SK-N-DZ (cell line): ENCODE measurements at regions not wholly inside any gene's neighbourhood (a gene's known extent, or its start where the extent isn't known, plus 50 kb on each side); places are given as distances from the start of the nearest gene placed in this dataset.

Experiments used
- DNase-seq: peaks from one replicate; pipeline ENCODE4 v3.0.0-alpha.2; 2015; ENCODE audit warnings: low spot score

DNA sequence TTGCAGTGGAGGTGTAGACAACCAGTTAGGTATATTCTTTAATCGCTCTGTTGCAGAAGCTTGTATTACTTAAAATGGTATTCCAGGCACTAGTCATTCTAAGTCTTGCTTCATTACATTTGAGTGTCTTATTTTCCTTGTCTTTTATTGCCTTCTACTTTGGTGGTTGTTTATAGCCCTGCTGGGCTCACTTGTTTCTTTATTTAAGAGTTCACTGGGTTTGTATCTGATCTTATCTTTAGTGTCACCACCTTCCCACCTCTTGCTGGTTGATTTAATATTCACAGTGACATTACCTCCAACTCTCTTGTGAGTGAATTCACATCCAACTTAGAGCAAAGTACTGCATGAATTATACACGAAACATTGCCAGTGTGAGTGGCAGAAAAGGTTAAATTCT, 83.6 kb upstream of the BNC2 start:
- DNase-seq: no peak

DNA sequence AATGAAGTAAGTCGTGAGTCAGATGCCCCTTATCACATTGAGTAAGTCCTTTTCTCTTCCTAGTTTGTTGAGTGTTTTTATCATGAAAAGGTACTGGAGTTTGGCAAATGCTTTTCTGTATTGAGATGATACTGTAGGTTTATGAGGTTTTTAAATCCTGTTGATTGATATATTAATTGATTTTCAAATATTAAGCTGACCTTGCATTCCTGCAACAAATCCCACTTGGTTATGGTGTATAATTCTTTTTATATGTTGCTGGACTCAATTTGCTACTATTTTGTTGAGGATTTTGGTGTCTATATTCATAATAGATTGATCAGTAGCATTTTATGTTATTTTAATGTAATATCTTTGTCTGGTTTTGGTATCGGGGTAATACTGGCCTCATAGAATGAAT, 81.0 kb upstream of the BNC2 start:
- no peak for DNase-seq

DNA sequence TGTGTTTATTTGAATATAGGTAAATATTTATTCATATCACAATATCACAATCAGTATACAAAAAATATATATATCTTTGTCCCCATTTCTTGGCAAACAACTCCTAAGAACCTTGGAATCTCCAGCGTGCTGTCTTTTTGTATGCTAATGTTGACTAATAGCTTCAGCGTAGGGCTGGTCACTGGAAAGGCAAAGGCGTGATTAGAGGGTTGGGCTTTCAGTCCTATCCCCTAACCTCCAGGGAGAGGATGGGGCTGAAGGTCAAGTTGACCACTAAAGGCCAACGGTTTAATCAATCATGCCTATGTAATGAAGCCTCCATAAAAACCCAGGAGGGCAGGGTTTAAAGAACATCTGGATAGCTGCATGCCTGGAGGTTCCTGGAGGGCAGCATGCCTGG, 79.6 kb upstream of the BNC2 start:
- no peak for DNase-seq

DNA sequence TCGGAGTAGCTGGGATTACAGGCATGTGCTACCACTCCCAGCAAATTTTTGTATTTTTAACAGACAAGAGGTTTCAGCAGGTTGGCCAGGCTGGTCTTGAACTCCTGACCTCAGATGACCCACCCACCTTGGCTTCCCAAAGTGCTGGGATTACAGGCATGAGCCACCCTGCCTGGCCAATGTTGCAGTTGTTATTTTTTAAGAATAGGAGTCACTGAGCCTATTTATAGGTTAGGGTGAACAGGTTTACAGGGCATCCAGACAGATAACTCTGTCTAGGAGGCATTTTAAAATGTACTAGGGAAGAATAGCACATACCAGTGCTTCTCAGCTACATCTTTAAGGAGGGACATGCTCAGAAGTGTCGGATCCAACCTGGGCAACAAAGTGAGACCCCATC, 60.1 kb upstream of the BNC2 start:
- DNase-seq: no peak

DNA sequence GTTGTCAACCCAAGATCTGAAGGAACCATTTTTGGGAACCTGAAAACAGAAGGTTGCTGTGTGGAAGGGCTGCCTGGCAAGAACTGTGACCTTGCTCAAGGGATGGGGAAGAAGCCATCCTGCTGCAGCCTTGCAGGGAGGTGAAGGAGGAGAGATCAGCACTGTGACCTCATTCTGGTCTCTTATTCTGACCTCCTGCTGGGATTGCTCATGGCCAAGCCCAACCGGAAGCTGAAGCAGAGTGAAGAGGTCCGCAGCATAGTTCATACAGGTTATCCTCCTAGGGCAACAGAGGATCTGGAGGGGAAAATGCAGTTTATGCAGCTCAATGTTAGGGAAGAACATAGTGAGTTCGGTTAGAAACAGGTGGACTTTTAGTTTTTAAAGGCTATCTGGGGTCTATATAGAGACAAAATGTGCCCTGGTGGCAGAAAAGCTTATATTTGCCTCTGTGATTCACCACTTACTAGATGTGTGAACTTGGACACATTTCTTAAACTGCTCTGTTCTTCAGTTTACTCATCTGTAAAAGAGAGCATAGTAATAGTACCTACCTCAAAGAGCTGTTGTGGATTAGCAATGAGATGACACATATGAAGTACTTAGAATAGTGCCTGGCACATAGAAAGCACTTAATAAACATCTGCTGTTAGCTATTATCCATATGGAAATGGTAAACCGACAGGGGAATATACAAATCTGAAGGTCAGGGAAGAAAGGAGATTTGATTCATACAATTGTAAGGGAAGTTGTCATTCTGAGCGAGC, 57.9 kb upstream of the BNC2 start:
- DNase-seq: no peak

DNA sequence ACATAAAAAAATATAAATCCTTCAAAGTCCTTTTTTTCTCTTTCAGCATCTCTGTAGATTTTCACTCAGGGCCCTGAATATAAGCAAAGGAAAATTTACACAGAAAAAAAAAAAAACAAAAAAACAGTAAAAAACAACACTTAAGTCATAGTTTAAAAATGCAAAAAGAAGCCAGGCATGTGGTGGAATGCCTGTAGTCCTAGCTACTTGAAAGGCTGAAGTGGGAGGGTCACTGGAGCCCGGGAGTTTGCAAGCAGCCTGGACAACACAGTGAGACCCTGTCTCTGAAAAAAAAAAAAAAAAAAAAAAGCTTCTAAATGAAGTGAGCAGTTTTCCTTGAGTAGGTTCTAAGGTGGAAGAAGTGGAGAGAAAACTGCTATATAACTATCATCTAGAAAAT, 55.0 kb upstream of the BNC2 start:
- DNase-seq: no peak

DNA sequence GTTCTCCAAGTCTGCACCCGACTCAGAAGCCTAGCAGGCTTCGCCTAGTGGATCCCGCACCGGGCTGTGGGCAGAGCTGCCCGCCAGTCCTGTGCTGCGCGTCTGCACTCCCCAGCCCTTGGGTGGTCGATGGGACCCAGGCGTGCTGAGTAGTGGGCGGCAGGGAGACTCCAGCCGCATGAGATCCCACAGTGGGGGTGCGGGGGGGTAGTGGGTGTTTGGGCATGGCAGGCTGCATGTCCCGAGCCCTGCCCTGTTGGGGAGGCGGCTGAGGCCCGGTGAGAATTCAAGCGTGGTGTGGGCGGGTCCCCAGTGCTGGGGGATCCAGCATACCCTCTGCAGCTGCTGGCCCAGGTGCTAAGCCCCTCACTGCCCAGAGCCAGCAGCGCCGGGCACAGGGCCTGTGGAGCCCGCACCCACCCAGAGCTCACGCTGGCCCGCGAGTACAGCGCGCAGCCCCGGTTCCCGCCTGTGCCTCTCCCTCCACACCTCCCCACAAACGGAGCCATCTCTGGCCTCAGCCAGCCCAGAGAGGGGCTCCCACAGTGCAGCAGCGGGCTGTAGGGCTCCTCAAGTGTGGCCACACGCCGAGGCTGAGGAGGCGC, 53.9 kb upstream of the BNC2 start:
- DNase-seq: no peak

DNA sequence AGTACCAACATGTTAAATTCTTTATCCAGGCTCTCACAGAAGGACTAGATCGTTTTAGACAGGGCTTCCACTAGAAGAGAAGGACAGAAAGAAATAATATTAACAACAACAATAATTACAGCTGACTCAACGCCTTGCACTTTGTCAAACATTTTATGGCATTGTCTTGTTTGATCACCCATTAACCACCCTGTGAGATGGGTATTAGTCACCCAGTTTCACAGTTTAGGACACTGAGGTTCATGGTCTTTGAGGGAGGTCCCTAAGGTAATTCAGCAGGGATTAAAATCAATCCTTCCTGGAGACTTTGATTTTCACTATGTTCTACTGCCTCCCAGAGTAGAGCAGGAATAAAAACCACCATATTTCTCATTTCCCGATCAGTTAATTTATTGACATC, 51.4 kb upstream of the BNC2 start:
- no peak for DNase-seq
